GM12878 (cell line): ENCODE measurements at regions not wholly inside any gene's neighbourhood (a gene's known extent, or its start where the extent isn't known, plus 50 kb on each side); places are given as distances from the start of the nearest gene placed in this dataset.

ENCODE experiments used
- ATAC-seq: fragments of 200-7000 bp; cut with Tn5 transposase; 3 replicates; pipeline ENCODE4 v1.9.1; 2020; ENCODE audit warnings: mild to moderate bottlenecking, moderate library complexity
- BruUV-seq: library from RNA; stranded (reverse); fragments of 400-500 nt; replicated peaks from 2 replicates; lab custom pipeline; 2021; lab: Mats Ljungman, UMichigan
- CTCF ChIA-PET: fragments of 300-600 bp; sonication (Branson Sonifier 250); formaldehyde crosslinking; extraction: SDS; loops from one replicate; lab custom pipeline; 2021; ENCODE audit warnings: inconsistent platforms; lab: Yijun Ruan, JAX
- POLR2A ChIA-PET: fragments of 350-600 bp; formaldehyde crosslinking; extraction: SDS; loops from one replicate; lab custom pipeline; 2021; ENCODE audit warnings: inconsistent platforms; lab: Charles Lee
- RAD21 ChIA-PET: fragments of 300-600 bp; sonication (Branson Sonifier 250); formaldehyde crosslinking; loops from one replicate; lab custom pipeline; 2023; ENCODE audit warnings: antibody characterized with exemption; ENCODE audit not compliant: unreplicated experiment; lab: Charles Lee
- SMC1A ChIA-PET: fragments of 300-600 bp; sonication (Branson Sonifier 250); formaldehyde crosslinking; loops from one replicate; lab custom pipeline; 2023; ENCODE audit not compliant: unreplicated experiment, uncharacterized antibody; lab: Charles Lee
- DNase-seq: peaks from one replicate; pipeline ENCODE4 v3.0.0-alpha.2; 2011; ENCODE audit warnings: low read depth, low spot score
- FAIRE-seq: peaks from 3 replicates; lab custom pipeline; 2011; peaks lifted over from hg19 to GRCh38; lab: Jason Lieb, UNC
- H2AFZ ChIP-seq: 2 replicates; pipeline ENCODE4 v1.6.0; 2011; ENCODE audit warnings: low read depth, low read length, control low read depth; ENCODE audit not compliant: control insufficient read depth
- H3K27ac ChIP-seq: 2 replicates; pipeline ENCODE4 v1.5.1; 2011; ENCODE audit warnings: control low read depth; ENCODE audit not compliant: control insufficient read depth, insufficient read depth
- H3K27me3 ChIP-seq, 2 experiments: replicated peaks in 1 of 2; 2 replicates each; pipeline versions ENCODE4 v1.6.0 to v1.6.1; 2011; ENCODE audit warnings: low read length in 1 of 2; ENCODE audit not compliant: control insufficient read depth in 2 of 2, insufficient read depth in 2 of 2
- H3K36me3 ChIP-seq, 2 experiments: 2 replicates each; pipeline ENCODE4 v1.5.1; 2011; ENCODE audit warnings: low read length in 1 of 2; ENCODE audit not compliant: control insufficient read depth in 2 of 2, insufficient read depth in 2 of 2
- H3K4me1 ChIP-seq: 2 replicates; pipeline ENCODE4 v1.6.1; 2011; ENCODE audit warnings: mild to moderate bottlenecking, low read length, moderate library complexity, mixed read lengths; ENCODE audit not compliant: control insufficient read depth, insufficient read depth
- H3K4me2 ChIP-seq: 2 replicates; pipeline ENCODE4 v1.6.0; 2011; ENCODE audit warnings: control low read depth; ENCODE audit not compliant: control insufficient read depth, insufficient read depth
- H3K4me3 ChIP-seq: fragments of 200-600 bp; sonication (generic); 2 replicates; pipeline ENCODE4 v1.5.1; 2016
- H3K79me2 ChIP-seq: 2 replicates; pipeline ENCODE4 v1.6.0; 2011; ENCODE audit warnings: low read length; ENCODE audit not compliant: control insufficient read depth, insufficient read depth
- H3K9ac ChIP-seq: 2 replicates; pipeline ENCODE4 v1.8.0; 2011; ENCODE audit warnings: low read length, control low read depth, mixed read lengths; ENCODE audit not compliant: control insufficient read depth, insufficient read depth
- H3K9me3 ChIP-seq: replicated peaks from 3 replicates; pipeline ENCODE4 v1.5.1; 2011; ENCODE audit warnings: mild to moderate bottlenecking, low read length; ENCODE audit not compliant: control insufficient read depth, insufficient read depth
- H4K20me1 ChIP-seq: 2 replicates; pipeline ENCODE4 v1.6.0; 2011; ENCODE audit not compliant: control insufficient read depth, insufficient read depth
- BRCA1 ChIP-seq: IDR thresholded peaks from 2 replicates; pipeline ENCODE4 v1.6.1; 2011; ENCODE audit warnings: low read depth, low read length, improper control_type of control experiment
- CREB1 ChIP-seq: IDR thresholded peaks from 2 replicates; pipeline ENCODE4 v1.6.1; 2012; ENCODE audit warnings: low read depth, mild to moderate bottlenecking, inconsistent platforms
- NR2C1 ChIP-seq: fragments of 450-650 bp; IDR thresholded peaks from 2 replicates; pipeline ENCODE4 v1.6.1; 2017; ENCODE audit warnings: antibody characterized with exemption, mild to moderate bottlenecking, moderate library complexity
- NR2C2 ChIP-seq: IDR thresholded peaks from 2 replicates; pipeline ENCODE4 v1.6.1; 2011; ENCODE audit warnings: borderline replicate concordance, low read depth; ENCODE audit not compliant: control insufficient read depth, insufficient read length
- POLR2A ChIP-seq: IDR thresholded peaks from 2 replicates; pipeline ENCODE4 v1.6.1; 2011; ENCODE audit warnings: low read depth, mild to moderate bottlenecking, low read length
- SUZ12 ChIP-seq: fragments of 200-600 bp; sonication (generic); IDR thresholded peaks from one replicate; pipeline ENCODE4 v1.6.1; 2018; ENCODE audit warnings: antibody characterized with exemption, mild to moderate bottlenecking; ENCODE audit not compliant: unreplicated experiment
- TAF1 ChIP-seq: IDR thresholded peaks from 2 replicates; pipeline ENCODE4 v1.6.1; 2011; ENCODE audit warnings: mild to moderate bottlenecking, low read depth, low read length, borderline replicate concordance
- TARDBP ChIP-seq: IDR thresholded peaks from 2 replicates; pipeline ENCODE4 v1.6.1; 2016; ENCODE audit warnings: borderline replicate concordance
- TCF12 ChIP-seq: IDR thresholded peaks from 2 replicates; pipeline ENCODE4 v1.6.1; 2011; ENCODE audit warnings: low read depth, mild to moderate bottlenecking, low read length
- WGBS: methylation state at CpG from one replicate; pipeline ENCODE4 v1.1.6; 2016; ENCODE audit warnings: low lambda C conversion rate; ENCODE audit not compliant: insufficient replicate concordance, insufficient coverage; ENCODE audit errors: missing lambda C conversion rate; 5-methylcytosine and 5-hydroxymethylcytosine counted together
- in situ Hi-C: fragments of 300-500 bp; cut with MboI; formaldehyde crosslinking; loops from 9 replicates; pipeline ENCODE4 v1.14.3; 2018; ENCODE audit warnings: mixed read lengths
- intact Hi-C: fragments of 100-400 bp; cut with micrococcal nuclease; formaldehyde crosslinking; loops from one replicate; pipeline ENCODE4 v1.14.2; 2022; ENCODE audit not compliant: unreplicated experiment

DNA sequence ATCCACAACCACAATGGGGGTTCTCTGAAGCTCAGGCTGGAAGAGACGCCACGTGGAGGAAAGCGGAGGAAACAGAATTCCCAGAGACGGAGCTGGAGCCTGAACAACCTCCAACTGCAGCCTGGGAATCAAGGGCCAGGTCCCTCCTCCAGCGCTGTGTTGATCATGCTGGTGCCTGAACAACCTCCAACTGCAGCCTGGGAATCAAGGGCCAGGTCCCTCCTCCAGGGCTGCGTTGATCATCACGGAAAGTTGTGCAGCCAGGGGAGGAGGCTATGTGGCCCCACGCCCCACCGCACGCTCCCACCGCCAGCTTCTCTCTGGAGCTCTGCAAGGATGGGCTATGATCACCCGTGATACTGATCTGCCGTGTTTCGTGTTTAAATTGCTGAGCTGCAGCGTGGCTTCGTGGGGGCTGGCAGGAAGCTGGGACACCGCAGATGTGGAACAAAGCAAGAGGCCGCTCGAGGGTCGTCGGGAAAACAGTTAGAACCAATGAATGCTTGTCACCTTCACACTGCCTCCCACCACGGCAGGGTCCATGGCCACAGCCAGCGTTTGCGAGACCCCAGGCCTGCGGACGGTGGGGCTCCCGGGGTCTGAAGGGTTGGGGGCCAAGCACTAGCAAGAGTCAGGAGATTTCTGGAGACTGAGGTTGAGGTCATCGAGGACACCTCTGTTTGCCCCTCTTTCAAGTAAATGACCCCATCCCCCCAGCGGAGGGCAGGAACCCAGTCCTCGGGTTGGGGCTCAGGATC is 51.8 kb upstream of the FBRSL1 start:
- Histone ChIP-seq H4K20me1 (no peaks in the 10 kb centered on the region), H3K27me3 (peaks cover 0 to 2% of the 10 kb centered on the region in 2 experiments; a peak in 3 of 4 replicates), H3K9me3 (no peaks in the 10 kb centered on the region), H3K36me3 (no peaks in the 10 kb centered on the region), H3K27ac (no peak overlapping the region), H3K4me2 (no peak overlapping the region), H3K9ac (no peak overlapping the region), H3K4me3 (no peak overlapping the region), H3K79me2 (no peaks in the 10 kb centered on the region), H2AFZ (no peak overlapping the region), H3K4me1 (no peaks in the 10 kb centered on the region)
- WGBS = 62% methylated on average over 30 of the region's 30 CpGs
- ChIA-PET CTCF (interaction anchor here (0.6 kb wide), 1 partner anchor 19 kb away, joined by 3 read pairs; no protein-coding TSS in a partner anchor), SMC1A (no interaction called here), POLR2A (no interaction called here), RAD21 (no interaction called here)
- no TSS peak for BruUV-seq
- in situ Hi-C loops (no loop called here), intact Hi-C loops (no loop called here)
- no peak for TF ChIP-seq BRCA1
- no peak for TF ChIP-seq POLR2A
- TF ChIP-seq CREB1 = no peak
- TF ChIP-seq SUZ12 = no peak
- no peak for TF ChIP-seq TCF12
- TF ChIP-seq TARDBP = no peak
- TF ChIP-seq TAF1 = no peak
- TF ChIP-seq NR2C2 = no peak
- TF ChIP-seq NR2C1 = no peak
- DNase-seq (no peak), ATAC-seq (no peak), FAIRE-seq (no peak)
